ENCODE measurements at regions not wholly inside any gene's neighbourhood (a gene's known extent, or its start where the extent isn't known, plus 50 kb on each side); places are given as distances from the start of the nearest gene placed in this dataset.

- TF ChIP-seq POLR2A (IDR thresholded peaks at IDR 0.05; ENCODE audit: borderline replicate concordance, extremely low read depth, insufficient read depth, insufficient read length) (no peak), EZH2 (IDR thresholded peaks at IDR 0.05) (no peak)
- TF ChIP-seq, protein P1, sequence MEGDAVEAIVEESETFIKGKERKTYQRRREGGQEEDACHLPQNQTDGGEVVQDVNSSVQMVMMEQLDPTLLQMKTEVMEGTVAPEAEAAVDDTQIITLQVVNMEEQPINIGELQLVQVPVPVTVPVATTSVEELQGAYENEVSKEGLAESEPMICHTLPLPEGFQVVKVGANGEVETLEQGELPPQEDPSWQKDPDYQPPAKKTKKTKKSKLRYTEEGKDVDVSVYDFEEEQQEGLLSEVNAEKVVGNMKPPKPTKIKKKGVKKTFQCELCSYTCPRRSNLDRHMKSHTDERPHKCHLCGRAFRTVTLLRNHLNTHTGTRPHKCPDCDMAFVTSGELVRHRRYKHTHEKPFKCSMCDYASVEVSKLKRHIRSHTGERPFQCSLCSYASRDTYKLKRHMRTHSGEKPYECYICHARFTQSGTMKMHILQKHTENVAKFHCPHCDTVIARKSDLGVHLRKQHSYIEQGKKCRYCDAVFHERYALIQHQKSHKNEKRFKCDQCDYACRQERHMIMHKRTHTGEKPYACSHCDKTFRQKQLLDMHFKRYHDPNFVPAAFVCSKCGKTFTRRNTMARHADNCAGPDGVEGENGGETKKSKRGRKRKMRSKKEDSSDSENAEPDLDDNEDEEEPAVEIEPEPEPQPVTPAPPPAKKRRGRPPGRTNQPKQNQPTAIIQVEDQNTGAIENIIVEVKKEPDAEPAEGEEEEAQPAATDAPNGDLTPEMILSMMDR (IDR thresholded peaks at IDR 0.05 in 2 of 3, conservative IDR thresholded peaks at IDR 0.05 in 1 of 3; ENCODE audit: borderline replicate concordance in 1 of 3, insufficient read depth in 1 of 3, low read depth in 2 of 3, low read length in 2 of 3) = no peak
Observed at GRCh38 chr2:175730050-175730449, 272.0 kb downstream of the LNPK start.
